GM10266 (cell line): ENCODE measurements at regions not wholly inside any gene's neighbourhood (a gene's known extent, or its start where the extent isn't known, plus 50 kb on each side); places are given as distances from the start of the nearest gene placed in this dataset.

Source experiments
- DNase-seq: peaks from one replicate; pipeline ENCODE4 v3.0.0; 2012; ENCODE audit errors: extremely low spot score
- CTCF ChIP-seq: IDR thresholded peaks from 2 replicates; pipeline ENCODE4 v1.5.1; 2012; ENCODE audit warnings: mild to moderate bottlenecking, low read depth; ENCODE audit not compliant: control insufficient read depth, insufficient read depth; ENCODE audit errors: missing control alignments

- DNase-seq = no peak
Measured at GRCh38 chr4:74632634-74633033, 161.7 kb downstream of the BTC start.

GRCh38 chr4:74635074-74635473 lies 159.2 kb downstream of the BTC start:
- no peak for TF ChIP-seq CTCF
- no peak for DNase-seq

More at GRCh38 chr4:74632634-74633033, 161.7 kb downstream of the BTC start:
- TF ChIP-seq CTCF = no peak

GRCh38 chr4:74635490-74636123 lies 158.7 kb downstream of the BTC start:
- TF ChIP-seq CTCF = no peak
- DNase-seq = no peak

- TF ChIP-seq CTCF = no peak
- no peak for DNase-seq
Measured at GRCh38 chr4:74638001-74638400, 156.3 kb downstream of the BTC start.

GRCh38 chr4:74638689-74639088 lies 155.6 kb downstream of the BTC start:
- no peak for TF ChIP-seq CTCF
- DNase-seq = no peak

GRCh38 chr4:74640111-74640903 lies 154.0 kb downstream of the BTC start:
- no peak for TF ChIP-seq CTCF
- DNase-seq = no peak

GRCh38 chr4:74642006-74642405 lies 152.3 kb downstream of the BTC start:
- no peak for TF ChIP-seq CTCF
- no peak for DNase-seq
